Prostate gland (tissue), 2 donors: ENCODE measurements at regions not wholly inside any gene's neighbourhood (a gene's known extent, or its start where the extent isn't known, plus 50 kb on each side); places are given as distances from the start of the nearest gene placed in this dataset.

ENCODE experiments used
- POLR2A ChIP-seq: fragments of 450-650 bp; IDR thresholded peaks from one replicate; pipeline ENCODE4 v1.6.1; 2016; ENCODE audit warnings: antibody characterized with exemption, mild to moderate bottlenecking
- POLR2AphosphoS5 ChIP-seq: sonication (generic); formaldehyde crosslinking; IDR thresholded peaks from one replicate; pipeline ENCODE4 v1.6.1; 2017; ENCODE audit warnings: antibody characterized with exemption
- TF ChIP-seq, protein P1 (sequence below), 4 experiments: fragments of 200-600 bp in 2 of 4; fragments of 450-650 bp in 2 of 4; sonication (generic) in 2 of 4; IDR thresholded peaks; 1 replicate in 3 of 4; 2 replicates in 1 of 4; pipeline ENCODE4 v1.5.1; 2016 to 2019; ENCODE audit warnings: antibody characterized with exemption in 4 of 4, mild to moderate bottlenecking in 2 of 4, moderate library complexity in 2 of 4

DNA sequence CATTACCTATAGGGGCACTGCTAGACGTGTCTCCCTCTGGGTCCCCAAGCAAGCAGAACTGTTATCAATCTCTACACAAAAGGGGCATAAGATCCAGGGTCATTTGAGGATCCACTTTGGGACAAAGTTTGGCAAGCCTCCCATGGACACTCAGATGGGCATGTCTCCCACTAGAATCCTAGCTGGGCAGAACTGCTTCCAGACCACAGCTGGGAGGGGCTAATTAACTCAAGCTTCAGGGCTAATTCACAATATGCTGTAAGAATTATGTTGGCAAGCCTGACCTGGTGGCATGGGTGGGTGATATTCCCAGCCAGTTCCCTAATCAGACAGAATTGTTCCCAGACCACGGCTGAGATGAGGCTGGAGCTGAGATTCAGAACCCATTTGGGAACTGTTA is 738.4 kb upstream of the FZD8 start:
- no peak for TF ChIP-seq POLR2AphosphoS5
- no peak for TF ChIP-seq POLR2A
- TF ChIP-seq, protein P1, sequence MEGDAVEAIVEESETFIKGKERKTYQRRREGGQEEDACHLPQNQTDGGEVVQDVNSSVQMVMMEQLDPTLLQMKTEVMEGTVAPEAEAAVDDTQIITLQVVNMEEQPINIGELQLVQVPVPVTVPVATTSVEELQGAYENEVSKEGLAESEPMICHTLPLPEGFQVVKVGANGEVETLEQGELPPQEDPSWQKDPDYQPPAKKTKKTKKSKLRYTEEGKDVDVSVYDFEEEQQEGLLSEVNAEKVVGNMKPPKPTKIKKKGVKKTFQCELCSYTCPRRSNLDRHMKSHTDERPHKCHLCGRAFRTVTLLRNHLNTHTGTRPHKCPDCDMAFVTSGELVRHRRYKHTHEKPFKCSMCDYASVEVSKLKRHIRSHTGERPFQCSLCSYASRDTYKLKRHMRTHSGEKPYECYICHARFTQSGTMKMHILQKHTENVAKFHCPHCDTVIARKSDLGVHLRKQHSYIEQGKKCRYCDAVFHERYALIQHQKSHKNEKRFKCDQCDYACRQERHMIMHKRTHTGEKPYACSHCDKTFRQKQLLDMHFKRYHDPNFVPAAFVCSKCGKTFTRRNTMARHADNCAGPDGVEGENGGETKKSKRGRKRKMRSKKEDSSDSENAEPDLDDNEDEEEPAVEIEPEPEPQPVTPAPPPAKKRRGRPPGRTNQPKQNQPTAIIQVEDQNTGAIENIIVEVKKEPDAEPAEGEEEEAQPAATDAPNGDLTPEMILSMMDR (IDR thresholded peaks at IDR 0.05), result no peak
